ENCODE measurements at regions not wholly inside any gene's neighbourhood (a gene's known extent, or its start where the extent isn't known, plus 50 kb on each side); places are given as distances from the start of the nearest gene placed in this dataset.

GRCh38 chr5:173509060-173509459 is 107.4 kb downstream of the BOD1 start:
- no peaks in the 10 kb centered on the region for H3K36me3 ChIP-seq (ENCODE audit: low read depth, low read length)
- H3K79me2 ChIP-seq (ENCODE audit: low read length), result no peaks in the 10 kb centered on the region
- ATAC-seq (no peak), DNase-seq (no peak)
- ChIA-PET CTCF (no interaction called here), POLR2A (ENCODE audit: unreplicated experiment) (no interaction called here)
- H2AFZ ChIP-seq (ENCODE audit: low read length), result no peak overlapping the region
- peaks cover 17% of the 10 kb centered on the region for H3K4me1 ChIP-seq (ENCODE audit: insufficient read depth, low read length)
- intact Hi-C loops (cut with micrococcal nuclease), result no loop called here
- no peaks in the 10 kb centered on the region for H3K27me3 ChIP-seq (ENCODE audit: low read length)
- no peak overlapping the region for H3K27ac ChIP-seq (ENCODE audit: low read length)
- BruUV-seq (replicated peaks), result no TSS peak
- H3K9me3 ChIP-seq (ENCODE audit: low read length), result no peaks in the 10 kb centered on the region
- no peaks in the 10 kb centered on the region for H3K9me2 ChIP-seq (replicated peaks; ENCODE audit: low read length)
- no peak overlapping the region for H3K4me3 ChIP-seq (ENCODE audit: low read length)
- no peaks in the 10 kb centered on the region for H4K20me1 ChIP-seq (ENCODE audit: low read length)
- TF ChIP-seq EZH2phosphoT487 (IDR thresholded peaks at IDR 0.05; ENCODE audit: borderline replicate concordance, low read length), result no peak
- no peak for TF ChIP-seq EZH2 (IDR thresholded peaks at IDR 0.05; ENCODE audit: low read length, unreplicated experiment)
- TF ChIP-seq CTCF (conservative IDR thresholded peaks at IDR 0.05; ENCODE audit: low read depth, low read length), result no peak
- H3K9ac ChIP-seq (ENCODE audit: low read length), result no peak overlapping the region
- no peak overlapping the region for H3K4me2 ChIP-seq (ENCODE audit: low read length)
- H3F3A ChIP-seq (ENCODE audit: low read length, unreplicated experiment), result no peaks in the 10 kb centered on the region

- Histone ChIP-seq H2AFZ (ENCODE audit: low read length) (no peak overlapping the region), H3K27ac (ENCODE audit: low read length) (no peak overlapping the region), H3F3A (ENCODE audit: low read length, unreplicated experiment) (no peaks in the 10 kb centered on the region), H3K4me3 (ENCODE audit: low read length) (no peak overlapping the region), H3K4me2 (ENCODE audit: low read length) (no peak overlapping the region), H3K9me2 (replicated peaks; ENCODE audit: low read length) (no peaks in the 10 kb centered on the region), H3K27me3 (ENCODE audit: low read length) (no peaks in the 10 kb centered on the region), H3K9ac (ENCODE audit: low read length) (no peak overlapping the region), H3K79me2 (ENCODE audit: low read length) (no peaks in the 10 kb centered on the region), H3K4me1 (ENCODE audit: insufficient read depth, low read length) (0 out of 2 replicates have a peak, but pooled peaks cover under 1% of the 10 kb centered on the region), H4K20me1 (ENCODE audit: low read length) (no peaks in the 10 kb centered on the region), H3K36me3 (ENCODE audit: low read depth, low read length) (no peaks in the 10 kb centered on the region), H3K9me3 (ENCODE audit: low read length) (no peaks in the 10 kb centered on the region)
- TF ChIP-seq EZH2 (IDR thresholded peaks at IDR 0.05; ENCODE audit: low read length, unreplicated experiment) (no peak), EZH2phosphoT487 (IDR thresholded peaks at IDR 0.05; ENCODE audit: borderline replicate concordance, low read length) (no peak), CTCF (conservative IDR thresholded peaks at IDR 0.05; ENCODE audit: low read depth, low read length) (no peak)
- POLR2A ChIA-PET (ENCODE audit: unreplicated experiment), result no interaction called here
- no peak for DNase-seq
- CTCF ChIA-PET, result interaction anchor here (0.7 kb wide), 1 partner anchor 86 kb away, joined by 5 read pairs; no protein-coding TSS in a partner anchor
- ATAC-seq, result no peak
- intact Hi-C loops (cut with micrococcal nuclease), result no loop called here
- BruUV-seq (replicated peaks), result no TSS peak
Observed at GRCh38 chr5:173507171-173507570, 109.3 kb downstream of the BOD1 start.

- no peak overlapping the region for H3K4me2 ChIP-seq (ENCODE audit: low read length)
- no peaks in the 10 kb centered on the region for H4K20me1 ChIP-seq (ENCODE audit: low read length)
- TF ChIP-seq EZH2phosphoT487 (IDR thresholded peaks at IDR 0.05; ENCODE audit: borderline replicate concordance, low read length) (no peak), CTCF (conservative IDR thresholded peaks at IDR 0.05; ENCODE audit: low read depth, low read length) (no peak), EZH2 (IDR thresholded peaks at IDR 0.05; ENCODE audit: low read length, unreplicated experiment) (no peak)
- ATAC-seq (no peak), DNase-seq (no peak)
- H3K27ac ChIP-seq (ENCODE audit: low read length), result no peak overlapping the region
- no peaks in the 10 kb centered on the region for H3K27me3 ChIP-seq (ENCODE audit: low read length)
- H3K79me2 ChIP-seq (ENCODE audit: low read length), result no peaks in the 10 kb centered on the region
- no peak overlapping the region for H2AFZ ChIP-seq (ENCODE audit: low read length)
- H3F3A ChIP-seq (ENCODE audit: low read length, unreplicated experiment), result no peaks in the 10 kb centered on the region
- H3K9me3 ChIP-seq (ENCODE audit: low read length), result no peaks in the 10 kb centered on the region
- CTCF ChIA-PET, result no interaction called here
- POLR2A ChIA-PET (ENCODE audit: unreplicated experiment), result interaction anchor here (0.7 kb wide), 1 partner anchor 213 kb away, joined by 3 read pairs; no protein-coding TSS in a partner anchor
- BruUV-seq (replicated peaks), result no TSS peak
- no peaks in the 10 kb centered on the region for H3K36me3 ChIP-seq (ENCODE audit: low read depth, low read length)
- intact Hi-C loops (cut with micrococcal nuclease), result no loop called here
- H3K4me3 ChIP-seq (ENCODE audit: low read length), result no peak overlapping the region
- H3K9me2 ChIP-seq (replicated peaks; ENCODE audit: low read length), result no peaks in the 10 kb centered on the region
- H3K4me1 ChIP-seq (ENCODE audit: insufficient read depth, low read length), result no peaks in the 10 kb centered on the region
- H3K9ac ChIP-seq (ENCODE audit: low read length), result no peak overlapping the region
Observed at GRCh38 chr5:173505634-173506033, 110.8 kb downstream of the BOD1 start.

Data from PC-3 (cell line).